ENCODE measurements at regions not wholly inside any gene's neighbourhood (a gene's known extent, or its start where the extent isn't known, plus 50 kb on each side); places are given as distances from the start of the nearest gene placed in this dataset.

DNA sequence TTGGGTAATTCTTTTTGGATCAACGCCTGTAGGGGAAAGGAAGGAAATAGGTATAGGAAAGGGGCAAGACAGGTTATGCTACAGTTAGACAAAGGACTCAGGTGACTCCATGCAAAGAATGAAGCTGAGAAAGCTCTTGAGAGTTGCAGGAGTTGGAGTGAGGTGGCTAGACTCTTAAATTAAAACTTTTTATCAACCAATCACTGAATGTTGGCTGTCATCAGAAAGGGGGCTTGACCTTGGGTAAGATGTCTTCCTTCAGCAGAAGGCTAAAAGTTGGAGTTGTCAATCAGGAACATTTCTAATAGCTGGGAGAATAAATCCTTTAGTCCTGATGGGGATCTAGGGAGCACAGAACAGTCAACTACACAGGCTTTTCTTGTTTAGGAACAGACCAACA is 595.4 kb downstream of the SLC16A7 start:
- no peaks in the 10 kb centered on the region for H3K4me1 ChIP-seq (ENCODE audit: control extremely low read depth in 1 of 4, control insufficient read depth in 4 of 4, insufficient read depth in 4 of 4, low read length in 3 of 4)
- ChIA-PET POLR2A (no interaction called here), CTCF (no interaction called here)
- WGBS (ENCODE audit: insufficient coverage) = no CpG with 5 or more reads among the region's 1 CpG
- no peak overlapping the region for H3K27ac ChIP-seq (ENCODE audit: insufficient read depth in 1 of 2, low read depth in 1 of 2, low read length in 2 of 2, poor library complexity in 1 of 2, severe bottlenecking in 2 of 2)
- H3K9me3 ChIP-seq (ENCODE audit: control extremely low read depth in 1 of 5, control insufficient read depth in 4 of 5, insufficient read depth in 2 of 5, low read depth in 1 of 5, low read length in 4 of 5) = peaks cover 0 to 5% (median 0%) of the 10 kb centered on the region in 5 experiments
- no peaks in the 10 kb centered on the region for H3K27me3 ChIP-seq (replicated peaks in 2 of 5; ENCODE audit: control insufficient read depth in 4 of 5, insufficient read depth in 5 of 5, low read length in 4 of 5)
- H3K4me3 ChIP-seq (ENCODE audit: control insufficient read depth in 1 of 7, extremely low read depth in 1 of 7, insufficient read depth in 4 of 7, low read depth in 2 of 7, low read length in 6 of 7) = no peak overlapping the region
- H3K36me3 ChIP-seq (ENCODE audit: control insufficient read depth in 4 of 4, insufficient read depth in 4 of 4, low read length in 3 of 4) = no peaks in the 10 kb centered on the region
- no peak for DNase-seq

DNA sequence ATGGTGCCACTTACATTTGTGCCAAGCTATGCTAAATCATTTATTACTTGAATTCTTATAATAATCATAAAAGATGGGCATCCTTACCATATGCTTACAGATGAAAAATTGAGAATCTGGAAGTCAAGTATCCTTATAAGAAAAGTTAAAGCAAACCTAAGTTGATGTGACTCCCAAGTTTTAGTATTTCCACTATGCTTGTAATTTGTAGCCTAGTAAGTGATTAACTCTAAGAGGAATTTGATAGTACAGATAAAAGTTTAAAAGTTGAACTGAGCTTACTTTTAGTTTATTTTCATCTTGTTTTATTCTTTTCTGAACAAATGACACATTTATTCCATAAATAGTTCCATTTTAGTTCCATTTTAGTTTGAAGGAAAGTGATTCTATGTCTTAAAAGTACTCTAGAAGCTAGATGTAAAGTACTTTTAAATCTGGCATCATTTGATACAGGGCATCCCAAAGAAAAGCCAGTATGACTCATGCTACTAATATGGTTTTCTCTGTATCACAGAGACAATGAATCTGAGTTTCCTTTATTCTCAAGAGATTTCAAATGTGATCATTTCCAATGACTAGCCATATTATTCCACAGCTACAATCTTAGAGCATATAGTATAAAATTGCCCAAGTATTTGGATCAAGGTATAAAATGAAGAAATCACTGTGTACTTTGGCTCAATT is 596.0 kb downstream of the SLC16A7 start:
- ChIA-PET POLR2A (no interaction called here), CTCF (no interaction called here)
- Histone ChIP-seq H3K27ac (ENCODE audit: insufficient read depth in 1 of 2, low read depth in 1 of 2, low read length in 2 of 2, poor library complexity in 1 of 2, severe bottlenecking in 2 of 2) (no peak overlapping the region), H3K9me3 (ENCODE audit: control extremely low read depth in 1 of 5, control insufficient read depth in 4 of 5, insufficient read depth in 2 of 5, low read depth in 1 of 5, low read length in 4 of 5) (peaks cover 0 to 5% (median 0%) of the 10 kb centered on the region in 5 experiments), H3K27me3 (replicated peaks in 2 of 5; ENCODE audit: control insufficient read depth in 4 of 5, insufficient read depth in 5 of 5, low read length in 4 of 5) (no peaks in the 10 kb centered on the region), H3K36me3 (ENCODE audit: control insufficient read depth in 4 of 4, insufficient read depth in 4 of 4, low read length in 3 of 4) (no peaks in the 10 kb centered on the region), H3K4me3 (ENCODE audit: control insufficient read depth in 1 of 7, extremely low read depth in 1 of 7, insufficient read depth in 4 of 7, low read depth in 2 of 7, low read length in 6 of 7) (no peak overlapping the region), H3K4me1 (ENCODE audit: control extremely low read depth in 1 of 4, control insufficient read depth in 4 of 4, insufficient read depth in 4 of 4, low read length in 3 of 4) (no peaks in the 10 kb centered on the region)
- DNase-seq = no peak

DNA sequence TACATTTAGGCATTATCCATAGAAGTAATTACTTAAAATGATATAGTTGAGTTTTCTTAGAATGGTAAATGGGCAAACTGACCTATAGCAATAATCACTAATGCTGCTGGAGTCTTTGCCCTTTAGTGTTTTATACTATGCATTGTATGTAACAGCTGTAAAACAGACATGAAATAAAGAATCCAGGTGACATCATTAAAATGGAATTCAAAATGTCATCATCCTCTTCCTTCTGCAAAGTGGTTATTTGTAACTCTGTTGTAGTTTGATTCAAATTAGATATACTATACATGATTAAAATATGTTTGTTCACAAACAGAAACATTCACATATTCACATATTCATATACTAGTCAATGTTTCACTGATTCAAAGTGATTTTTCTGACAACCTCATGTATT is 598.8 kb downstream of the SLC16A7 start:
- ChIA-PET POLR2A (no interaction called here), CTCF (no interaction called here)
- no peak for DNase-seq
- no peaks in the 10 kb centered on the region for H3K4me1 ChIP-seq (ENCODE audit: control extremely low read depth in 1 of 4, control insufficient read depth in 4 of 4, insufficient read depth in 4 of 4, low read length in 3 of 4)
- H3K27ac ChIP-seq (ENCODE audit: insufficient read depth in 1 of 2, low read depth in 1 of 2, low read length in 2 of 2, poor library complexity in 1 of 2, severe bottlenecking in 2 of 2) = no peak overlapping the region
- H3K9me3 ChIP-seq (ENCODE audit: control extremely low read depth in 1 of 5, control insufficient read depth in 4 of 5, insufficient read depth in 2 of 5, low read depth in 1 of 5, low read length in 4 of 5) = peaks cover 0 to 3% (median 0%) of the 10 kb centered on the region in 5 experiments
- H3K27me3 ChIP-seq (replicated peaks in 2 of 5; ENCODE audit: control insufficient read depth in 4 of 5, insufficient read depth in 5 of 5, low read length in 4 of 5) = no peaks in the 10 kb centered on the region
- H3K36me3 ChIP-seq (ENCODE audit: control insufficient read depth in 4 of 4, insufficient read depth in 4 of 4, low read length in 3 of 4) = no peaks in the 10 kb centered on the region
- no peak overlapping the region for H3K4me3 ChIP-seq (ENCODE audit: control insufficient read depth in 1 of 7, extremely low read depth in 1 of 7, insufficient read depth in 4 of 7, low read depth in 2 of 7, low read length in 6 of 7)

DNA sequence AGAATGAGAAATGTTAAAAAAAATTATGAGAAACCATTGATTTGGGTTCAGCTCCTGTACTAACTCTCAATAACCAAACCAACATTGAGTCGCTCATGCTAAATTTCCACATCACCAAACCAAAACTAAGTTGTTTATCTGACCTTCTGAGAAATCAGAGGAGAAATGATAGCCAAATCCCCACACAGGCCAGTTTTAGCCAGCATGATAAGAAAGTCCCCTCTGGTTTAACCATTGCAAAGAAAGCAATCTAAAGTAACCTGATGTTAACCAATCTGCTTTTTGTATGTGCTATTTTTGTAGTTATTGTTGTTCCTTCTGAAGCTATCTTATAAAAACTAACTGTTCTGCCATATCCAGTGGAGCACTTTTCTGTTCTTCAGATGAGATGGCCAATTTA is 599.7 kb downstream of the SLC16A7 start:
- H3K36me3 ChIP-seq (ENCODE audit: control insufficient read depth in 4 of 4, insufficient read depth in 4 of 4, low read length in 3 of 4) = no peaks in the 10 kb centered on the region
- CTCF ChIA-PET = no interaction called here
- peaks cover 0 to 3% (median 0%) of the 10 kb centered on the region in 5 experiments for H3K9me3 ChIP-seq (ENCODE audit: control extremely low read depth in 1 of 5, control insufficient read depth in 4 of 5, insufficient read depth in 2 of 5, low read depth in 1 of 5, low read length in 4 of 5)
- H3K27me3 ChIP-seq (replicated peaks in 2 of 5; ENCODE audit: control insufficient read depth in 4 of 5, insufficient read depth in 5 of 5, low read length in 4 of 5) = no peaks in the 10 kb centered on the region
- H3K27ac ChIP-seq (ENCODE audit: insufficient read depth in 1 of 2, low read depth in 1 of 2, low read length in 2 of 2, poor library complexity in 1 of 2, severe bottlenecking in 2 of 2) = no peak overlapping the region
- POLR2A ChIA-PET = no interaction called here
- WGBS (ENCODE audit: insufficient coverage) = 100% methylated on average over 1 of the region's 1 CpG
- DNase-seq = no peak
- no peaks in the 10 kb centered on the region for H3K4me1 ChIP-seq (ENCODE audit: control extremely low read depth in 1 of 4, control insufficient read depth in 4 of 4, insufficient read depth in 4 of 4, low read length in 3 of 4)
- no peak overlapping the region for H3K4me3 ChIP-seq (ENCODE audit: control insufficient read depth in 1 of 7, extremely low read depth in 1 of 7, insufficient read depth in 4 of 7, low read depth in 2 of 7, low read length in 6 of 7)

DNA sequence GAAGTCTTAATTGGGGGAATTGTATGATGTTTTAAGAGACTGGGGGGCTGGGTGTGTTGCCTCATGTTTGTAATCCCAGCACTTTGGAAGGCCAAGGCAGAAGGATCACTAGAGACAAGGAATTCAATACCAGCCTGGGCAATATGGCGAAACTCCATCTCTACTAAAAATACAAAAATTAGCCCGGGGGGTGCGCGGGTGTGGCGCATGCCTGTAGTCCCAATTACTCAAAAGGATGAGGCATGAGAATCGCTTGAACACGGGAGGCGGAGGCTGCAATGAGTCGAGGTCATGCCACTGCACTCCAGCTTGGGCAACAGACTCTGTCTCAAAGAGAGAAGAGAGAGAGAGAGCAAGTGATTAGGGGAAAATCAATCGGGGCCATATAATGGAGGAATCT is 600.5 kb downstream of the SLC16A7 start:
- H3K27ac ChIP-seq (ENCODE audit: insufficient read depth in 1 of 2, low read depth in 1 of 2, low read length in 2 of 2, poor library complexity in 1 of 2, severe bottlenecking in 2 of 2) = no peak overlapping the region
- H3K9me3 ChIP-seq (ENCODE audit: control extremely low read depth in 1 of 5, control insufficient read depth in 4 of 5, insufficient read depth in 2 of 5, low read depth in 1 of 5, low read length in 4 of 5) = no peaks in the 10 kb centered on the region
- no peaks in the 10 kb centered on the region for H3K36me3 ChIP-seq (ENCODE audit: control insufficient read depth in 4 of 4, insufficient read depth in 4 of 4, low read length in 3 of 4)
- no peaks in the 10 kb centered on the region for H3K27me3 ChIP-seq (replicated peaks in 2 of 5; ENCODE audit: control insufficient read depth in 4 of 5, insufficient read depth in 5 of 5, low read length in 4 of 5)
- no peaks in the 10 kb centered on the region for H3K4me1 ChIP-seq (ENCODE audit: control extremely low read depth in 1 of 4, control insufficient read depth in 4 of 4, insufficient read depth in 4 of 4, low read length in 3 of 4)
- POLR2A ChIA-PET = no interaction called here
- CTCF ChIA-PET = no interaction called here
- no peak overlapping the region for H3K4me3 ChIP-seq (ENCODE audit: control insufficient read depth in 1 of 7, extremely low read depth in 1 of 7, insufficient read depth in 4 of 7, low read depth in 2 of 7, low read length in 6 of 7)
- 98% methylated on average over 8 of the region's 10 CpGs for WGBS (ENCODE audit: insufficient coverage)
- no peak for DNase-seq

DNA sequence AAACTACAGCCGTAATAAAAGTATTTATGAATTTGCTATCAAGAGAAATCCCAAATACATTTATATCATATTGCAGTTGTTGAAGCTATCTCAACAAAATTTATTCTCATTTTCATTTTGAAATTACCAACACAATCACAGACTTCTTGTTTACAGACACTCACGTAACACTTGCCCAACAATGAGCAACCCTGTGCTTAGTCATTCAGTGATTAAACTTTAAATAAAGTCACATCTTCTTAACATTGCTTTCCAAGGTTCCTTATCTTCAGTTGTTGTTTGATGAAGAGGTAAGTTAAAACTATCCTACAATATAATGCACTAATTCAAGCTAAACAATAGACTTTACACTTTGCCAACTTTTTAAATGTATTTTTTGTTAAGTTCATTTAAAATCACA is 601.8 kb downstream of the SLC16A7 start:
- no peak overlapping the region for H3K27ac ChIP-seq (ENCODE audit: insufficient read depth in 1 of 2, low read depth in 1 of 2, low read length in 2 of 2, poor library complexity in 1 of 2, severe bottlenecking in 2 of 2)
- no peaks in the 10 kb centered on the region for H3K9me3 ChIP-seq (ENCODE audit: control extremely low read depth in 1 of 5, control insufficient read depth in 4 of 5, insufficient read depth in 2 of 5, low read depth in 1 of 5, low read length in 4 of 5)
- ChIA-PET CTCF (interaction anchor here (0.6 kb wide), 1 partner anchor 9 kb away, joined by 3 read pairs; no protein-coding TSS in a partner anchor), POLR2A (no interaction called here)
- no peaks in the 10 kb centered on the region for H3K4me1 ChIP-seq (ENCODE audit: control extremely low read depth in 1 of 4, control insufficient read depth in 4 of 4, insufficient read depth in 4 of 4, low read length in 3 of 4)
- no peaks in the 10 kb centered on the region for H3K27me3 ChIP-seq (replicated peaks in 2 of 5; ENCODE audit: control insufficient read depth in 4 of 5, insufficient read depth in 5 of 5, low read length in 4 of 5)
- no peaks in the 10 kb centered on the region for H3K36me3 ChIP-seq (ENCODE audit: control insufficient read depth in 4 of 4, insufficient read depth in 4 of 4, low read length in 3 of 4)
- H3K4me3 ChIP-seq (ENCODE audit: control insufficient read depth in 1 of 7, extremely low read depth in 1 of 7, insufficient read depth in 4 of 7, low read depth in 2 of 7, low read length in 6 of 7) = no peak overlapping the region
- WGBS (ENCODE audit: insufficient coverage) = no CpG with 5 or more reads among the region's 2 CpGs
- no peak for DNase-seq

DNA sequence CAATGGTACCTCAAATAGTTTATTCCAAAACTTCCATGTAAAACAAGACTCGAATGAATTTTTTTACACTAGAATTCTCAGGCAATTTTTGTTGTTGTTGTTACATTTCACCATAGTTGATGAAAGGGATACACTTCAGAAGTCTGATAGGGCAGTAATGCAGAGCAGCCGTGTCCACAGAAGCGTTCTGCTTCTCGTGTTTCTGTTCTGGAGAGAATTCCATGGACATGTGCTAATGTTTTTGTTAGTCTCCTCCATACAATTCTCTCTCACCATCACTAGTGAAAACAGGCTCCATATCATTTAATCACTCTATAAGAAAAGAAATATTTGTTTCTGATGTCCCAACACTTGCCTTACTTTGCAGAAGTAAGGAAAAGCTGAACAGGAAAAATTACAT is 606.1 kb downstream of the SLC16A7 start:
- Histone ChIP-seq H3K27me3 (replicated peaks in 2 of 5; ENCODE audit: control insufficient read depth in 4 of 5, insufficient read depth in 5 of 5, low read length in 4 of 5) (no peaks in the 10 kb centered on the region), H3K4me1 (ENCODE audit: control extremely low read depth in 1 of 4, control insufficient read depth in 4 of 4, insufficient read depth in 4 of 4, low read length in 3 of 4) (no peaks in the 10 kb centered on the region), H3K36me3 (ENCODE audit: control insufficient read depth in 4 of 4, insufficient read depth in 4 of 4, low read length in 3 of 4) (no peaks in the 10 kb centered on the region), H3K9me3 (ENCODE audit: control extremely low read depth in 1 of 5, control insufficient read depth in 4 of 5, insufficient read depth in 2 of 5, low read depth in 1 of 5, low read length in 4 of 5) (no peaks in the 10 kb centered on the region), H3K4me3 (ENCODE audit: control insufficient read depth in 1 of 7, extremely low read depth in 1 of 7, insufficient read depth in 4 of 7, low read depth in 2 of 7, low read length in 6 of 7) (no peak overlapping the region), H3K27ac (ENCODE audit: insufficient read depth in 1 of 2, low read depth in 1 of 2, low read length in 2 of 2, poor library complexity in 1 of 2, severe bottlenecking in 2 of 2) (no peak overlapping the region)
- no CpG with 5 or more reads among the region's 4 CpGs for WGBS (ENCODE audit: insufficient coverage)
- ChIA-PET POLR2A (no interaction called here), CTCF (no interaction called here)
- no peak for DNase-seq

Data from common myeloid progenitor, CD34-positive (primary cell).